NCI-H2227 treated with DMSO at 0.1 percent for 48 hours (cell line): ENCODE measurements at regions not wholly inside any gene's neighbourhood (a gene's known extent, or its start where the extent isn't known, plus 50 kb on each side); places are given as distances from the start of the nearest gene placed in this dataset.

Experiments used
- DNase-seq: peaks from one replicate; lab custom pipeline; 2025; lab: John Stamatoyannopoulos, UW

- DNase-seq, result no peak
These were observed 150.2 kb upstream of the POU2AF2 start for GRCh38 chr11:111095327-111095726.

GRCh38 chr11:111093061-111093460, 152.5 kb upstream of the POU2AF2 start:
- no peak for DNase-seq

- no peak for DNase-seq
These were observed 154.1 kb upstream of the POU2AF2 start for GRCh38 chr11:111091321-111091938.

GRCh38 chr11:111089759-111090158, 155.8 kb upstream of the POU2AF2 start:
- no peak for DNase-seq

GRCh38 chr11:111088847-111089355, 156.6 kb upstream of the POU2AF2 start:
- no peak for DNase-seq

- no peak for DNase-seq
These were observed 159.5 kb upstream of the POU2AF2 start for GRCh38 chr11:111086058-111086457.

GRCh38 chr11:111082664-111083063, 162.9 kb upstream of the POU2AF2 start:
- no peak for DNase-seq

GRCh38 chr11:111081021-111081511, 164.5 kb upstream of the POU2AF2 start:
- DNase-seq, result no peak

- no peak for DNase-seq
These were observed 167.8 kb upstream of the POU2AF2 start for GRCh38 chr11:111077530-111078322.

- DNase-seq, result no peak
These were observed 176.5 kb upstream of the POU2AF2 start for GRCh38 chr11:111069066-111069465.

- no peak for DNase-seq
These were observed 177.5 kb upstream of the POU2AF2 start for GRCh38 chr11:111067994-111068393.

GRCh38 chr11:111066846-111067245, 178.7 kb upstream of the POU2AF2 start:
- no peak for DNase-seq

GRCh38 chr11:111063726-111064517, 181.6 kb upstream of the POU2AF2 start:
- DNase-seq, result no peak

GRCh38 chr11:111062420-111062819, 183.1 kb upstream of the POU2AF2 start:
- DNase-seq, result no peak

- DNase-seq, result no peak
These were observed 185.8 kb upstream of the POU2AF2 start for GRCh38 chr11:111059726-111060125.

- no peak for DNase-seq
These were observed 196.4 kb upstream of the POU2AF2 start for GRCh38 chr11:111049131-111049530.

GRCh38 chr11:111047374-111047773, 198.2 kb upstream of the POU2AF2 start:
- no peak for DNase-seq

- DNase-seq, result no peak
These were observed 199.2 kb upstream of the POU2AF2 start for GRCh38 chr11:111046291-111046690.

GRCh38 chr11:111045874-111046273, 199.7 kb upstream of the POU2AF2 start:
- DNase-seq, result no peak

- no peak for DNase-seq
These were observed 200.1 kb upstream of the POU2AF2 start for GRCh38 chr11:111045407-111045803.

- DNase-seq, result no peak
These were observed 200.6 kb upstream of the POU2AF2 start for GRCh38 chr11:111044751-111045406.

- DNase-seq, result no peak
These were observed 205.5 kb upstream of the POU2AF2 start for GRCh38 chr11:111039982-111040381.
